Liver (tissue), 3 donors: ENCODE measurements at regions not wholly inside any gene's neighbourhood (a gene's known extent, or its start where the extent isn't known, plus 50 kb on each side); places are given as distances from the start of the nearest gene placed in this dataset.

Experiments used
- JUND ChIP-seq, 2 donors: IDR thresholded peaks; 2 replicates each; pipeline ENCODE4 v1.6.1; 2016; ENCODE audit warnings: antibody characterized with exemption in 2 of 2
- RAD21 ChIP-seq, 2 donors: IDR thresholded peaks; 2 replicates each; pipeline ENCODE4 v1.6.1; 2016; ENCODE audit warnings: antibody characterized with exemption in 2 of 2, mild to moderate bottlenecking in 2 of 2
- RXRA ChIP-seq, 2 donors: IDR thresholded peaks; 2 replicates each; pipeline ENCODE4 v1.6.1; 2017 to 2018; ENCODE audit warnings: antibody characterized with exemption in 2 of 2, mild to moderate bottlenecking in 1 of 2
- SP1 ChIP-seq: IDR thresholded peaks from 2 replicates; pipeline ENCODE4 v1.6.1; 2018; ENCODE audit warnings: antibody characterized with exemption, mild to moderate bottlenecking
- TAF1 ChIP-seq: conservative IDR thresholded peaks from 2 replicates; pipeline ENCODE4 v1.6.1; 2016; ENCODE audit warnings: antibody characterized with exemption, mild to moderate bottlenecking
- YY1 ChIP-seq: IDR thresholded peaks from 2 replicates; pipeline ENCODE4 v1.6.1; 2016; ENCODE audit warnings: antibody characterized with exemption, mild to moderate bottlenecking
- TF ChIP-seq, protein P1 (sequence below): fragments of 150-350 bp; IDR thresholded peaks from 2 replicates; pipeline ENCODE4 v1.5.1; 2017; ENCODE audit warnings: improper control_type of control experiment, low read depth, low read length; ENCODE audit not compliant: missing input control
- TF ChIP-seq, protein P2 (sequence below): IDR thresholded peaks from 2 replicates; pipeline ENCODE4 v1.6.1; 2016; ENCODE audit warnings: antibody characterized with exemption
- TF ChIP-seq, protein P3 (sequence below): IDR thresholded peaks from 2 replicates; pipeline ENCODE4 v1.6.1; 2016; ENCODE audit warnings: antibody characterized with exemption, mild to moderate bottlenecking
- TF ChIP-seq, protein P4 (sequence below): IDR thresholded peaks from 2 replicates; pipeline ENCODE4 v1.6.1; 2016; ENCODE audit warnings: antibody characterized with exemption
- donor health status: healthy.
- donor health status: healthy.

DNA sequence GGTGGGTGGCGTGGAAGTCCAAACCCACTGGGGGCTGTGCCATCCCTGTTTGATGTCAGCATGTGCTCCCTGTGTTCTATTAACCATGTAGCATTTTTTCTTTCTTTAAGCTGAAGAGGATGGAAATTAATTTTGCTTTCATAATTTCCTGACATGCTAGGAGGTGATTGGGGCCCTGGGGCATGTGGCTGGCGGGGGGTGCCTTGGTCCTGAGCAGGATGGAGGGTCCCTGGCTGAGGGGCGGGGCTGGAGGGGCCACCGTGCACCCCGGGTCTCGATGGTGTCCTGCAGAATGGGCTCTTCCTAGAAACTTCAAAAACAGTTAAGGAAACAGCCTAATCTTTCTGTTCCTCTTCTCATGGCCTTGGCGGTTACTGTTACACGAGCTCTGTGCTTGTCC is 69.3 kb upstream of the IRX4 start:
- TF ChIP-seq, protein P1, sequence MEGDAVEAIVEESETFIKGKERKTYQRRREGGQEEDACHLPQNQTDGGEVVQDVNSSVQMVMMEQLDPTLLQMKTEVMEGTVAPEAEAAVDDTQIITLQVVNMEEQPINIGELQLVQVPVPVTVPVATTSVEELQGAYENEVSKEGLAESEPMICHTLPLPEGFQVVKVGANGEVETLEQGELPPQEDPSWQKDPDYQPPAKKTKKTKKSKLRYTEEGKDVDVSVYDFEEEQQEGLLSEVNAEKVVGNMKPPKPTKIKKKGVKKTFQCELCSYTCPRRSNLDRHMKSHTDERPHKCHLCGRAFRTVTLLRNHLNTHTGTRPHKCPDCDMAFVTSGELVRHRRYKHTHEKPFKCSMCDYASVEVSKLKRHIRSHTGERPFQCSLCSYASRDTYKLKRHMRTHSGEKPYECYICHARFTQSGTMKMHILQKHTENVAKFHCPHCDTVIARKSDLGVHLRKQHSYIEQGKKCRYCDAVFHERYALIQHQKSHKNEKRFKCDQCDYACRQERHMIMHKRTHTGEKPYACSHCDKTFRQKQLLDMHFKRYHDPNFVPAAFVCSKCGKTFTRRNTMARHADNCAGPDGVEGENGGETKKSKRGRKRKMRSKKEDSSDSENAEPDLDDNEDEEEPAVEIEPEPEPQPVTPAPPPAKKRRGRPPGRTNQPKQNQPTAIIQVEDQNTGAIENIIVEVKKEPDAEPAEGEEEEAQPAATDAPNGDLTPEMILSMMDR = no peak
- TF ChIP-seq, protein P2, sequence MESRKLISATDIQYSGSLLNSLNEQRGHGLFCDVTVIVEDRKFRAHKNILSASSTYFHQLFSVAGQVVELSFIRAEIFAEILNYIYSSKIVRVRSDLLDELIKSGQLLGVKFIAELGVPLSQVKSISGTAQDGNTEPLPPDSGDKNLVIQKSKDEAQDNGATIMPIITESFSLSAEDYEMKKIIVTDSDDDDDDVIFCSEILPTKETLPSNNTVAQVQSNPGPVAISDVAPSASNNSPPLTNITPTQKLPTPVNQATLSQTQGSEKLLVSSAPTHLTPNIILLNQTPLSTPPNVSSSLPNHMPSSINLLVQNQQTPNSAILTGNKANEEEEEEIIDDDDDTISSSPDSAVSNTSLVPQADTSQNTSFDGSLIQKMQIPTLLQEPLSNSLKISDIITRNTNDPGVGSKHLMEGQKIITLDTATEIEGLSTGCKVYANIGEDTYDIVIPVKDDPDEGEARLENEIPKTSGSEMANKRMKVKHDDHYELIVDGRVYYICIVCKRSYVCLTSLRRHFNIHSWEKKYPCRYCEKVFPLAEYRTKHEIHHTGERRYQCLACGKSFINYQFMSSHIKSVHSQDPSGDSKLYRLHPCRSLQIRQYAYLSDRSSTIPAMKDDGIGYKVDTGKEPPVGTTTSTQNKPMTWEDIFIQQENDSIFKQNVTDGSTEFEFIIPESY = no peak
- TF ChIP-seq SP1 (no peak), RAD21 (IDR thresholded peaks at IDR 0.05) (no peak), TAF1 (no peak), RXRA (IDR thresholded peaks at IDR 0.05) (no peak), YY1 (no peak), JUND (IDR thresholded peaks at IDR 0.05) (no peak)
- TF ChIP-seq, protein P3, sequence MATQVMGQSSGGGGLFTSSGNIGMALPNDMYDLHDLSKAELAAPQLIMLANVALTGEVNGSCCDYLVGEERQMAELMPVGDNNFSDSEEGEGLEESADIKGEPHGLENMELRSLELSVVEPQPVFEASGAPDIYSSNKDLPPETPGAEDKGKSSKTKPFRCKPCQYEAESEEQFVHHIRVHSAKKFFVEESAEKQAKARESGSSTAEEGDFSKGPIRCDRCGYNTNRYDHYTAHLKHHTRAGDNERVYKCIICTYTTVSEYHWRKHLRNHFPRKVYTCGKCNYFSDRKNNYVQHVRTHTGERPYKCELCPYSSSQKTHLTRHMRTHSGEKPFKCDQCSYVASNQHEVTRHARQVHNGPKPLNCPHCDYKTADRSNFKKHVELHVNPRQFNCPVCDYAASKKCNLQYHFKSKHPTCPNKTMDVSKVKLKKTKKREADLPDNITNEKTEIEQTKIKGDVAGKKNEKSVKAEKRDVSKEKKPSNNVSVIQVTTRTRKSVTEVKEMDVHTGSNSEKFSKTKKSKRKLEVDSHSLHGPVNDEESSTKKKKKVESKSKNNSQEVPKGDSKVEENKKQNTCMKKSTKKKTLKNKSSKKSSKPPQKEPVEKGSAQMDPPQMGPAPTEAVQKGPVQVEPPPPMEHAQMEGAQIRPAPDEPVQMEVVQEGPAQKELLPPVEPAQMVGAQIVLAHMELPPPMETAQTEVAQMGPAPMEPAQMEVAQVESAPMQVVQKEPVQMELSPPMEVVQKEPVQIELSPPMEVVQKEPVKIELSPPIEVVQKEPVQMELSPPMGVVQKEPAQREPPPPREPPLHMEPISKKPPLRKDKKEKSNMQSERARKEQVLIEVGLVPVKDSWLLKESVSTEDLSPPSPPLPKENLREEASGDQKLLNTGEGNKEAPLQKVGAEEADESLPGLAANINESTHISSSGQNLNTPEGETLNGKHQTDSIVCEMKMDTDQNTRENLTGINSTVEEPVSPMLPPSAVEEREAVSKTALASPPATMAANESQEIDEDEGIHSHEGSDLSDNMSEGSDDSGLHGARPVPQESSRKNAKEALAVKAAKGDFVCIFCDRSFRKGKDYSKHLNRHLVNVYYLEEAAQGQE = no peak
- TF ChIP-seq, protein P4, sequence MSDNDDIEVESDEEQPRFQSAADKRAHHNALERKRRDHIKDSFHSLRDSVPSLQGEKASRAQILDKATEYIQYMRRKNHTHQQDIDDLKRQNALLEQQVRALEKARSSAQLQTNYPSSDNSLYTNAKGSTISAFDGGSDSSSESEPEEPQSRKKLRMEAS = no peak
